Activated B cell treated with CpG ODN at 0.5 μM for 24 hours (primary cell): ENCODE measurements at regions not wholly inside any gene's neighbourhood (a gene's known extent, or its start where the extent isn't known, plus 50 kb on each side); places are given as distances from the start of the nearest gene placed in this dataset.
"Not testable (repeated sequence)": the region's sequence is repeated elsewhere in the genome, so short reads cannot be mapped to it uniquely, and the experiment has no call there.

ENCODE experiments used
- ATAC-seq: fragments of 200-7000 bp; cut with Tn5 transposase; one replicate; pipeline ENCODE4 v1.10.0; 2021; ENCODE audit warnings: low read depth, mild to moderate bottlenecking, moderate library complexity
- CTCF ChIA-PET: fragments of 350-600 bp; sonication (Branson Sonifier 250); formaldehyde crosslinking; loops from one replicate; lab custom pipeline; 2021; ENCODE audit warnings: antibody characterized with exemption; lab: Charles Lee
- POLR2A ChIA-PET: fragments of 350-600 bp; sonication (Branson Sonifier 250); formaldehyde crosslinking; loops from one replicate; lab custom pipeline; 2021; ENCODE audit warnings: antibody characterized with exemption; lab: Charles Lee
- DNase-seq: peaks from one replicate; pipeline ENCODE4 v3.0.0; 2022
- H3K27ac Mint-ChIP-seq: one replicate; pipeline ENCODE4 v1.8.0; 2020; ENCODE audit warnings: mixed read lengths
- H3K27me3 Mint-ChIP-seq: one replicate; pipeline ENCODE4 v1.8.0; 2021; ENCODE audit warnings: mixed read lengths
- H3K36me3 Mint-ChIP-seq: one replicate; pipeline ENCODE4 v1.8.0; 2021; ENCODE audit warnings: low read depth, mixed read lengths
- H3K4me1 Mint-ChIP-seq: one replicate; pipeline ENCODE4 v1.8.0; 2021; ENCODE audit warnings: mixed read lengths
- H3K4me3 Mint-ChIP-seq: one replicate; pipeline ENCODE4 v1.8.0; 2020; ENCODE audit warnings: mild to moderate bottlenecking, mixed read lengths
- H3K9me3 Mint-ChIP-seq: one replicate; pipeline ENCODE4 v1.8.0; 2020; ENCODE audit warnings: mixed read lengths
- intact Hi-C: fragments of 100-400 bp; cut with micrococcal nuclease; formaldehyde crosslinking; loops from one replicate; pipeline ENCODE4 v1.15.1; 2024
- TF ChIP-seq, protein P1 (sequence below): fragments of 200-600 bp; IDR thresholded peaks from one replicate; pipeline ENCODE4 v1.8.0; 2022; ENCODE audit warnings: antibody characterized with exemption, mild to moderate bottlenecking

DNA sequence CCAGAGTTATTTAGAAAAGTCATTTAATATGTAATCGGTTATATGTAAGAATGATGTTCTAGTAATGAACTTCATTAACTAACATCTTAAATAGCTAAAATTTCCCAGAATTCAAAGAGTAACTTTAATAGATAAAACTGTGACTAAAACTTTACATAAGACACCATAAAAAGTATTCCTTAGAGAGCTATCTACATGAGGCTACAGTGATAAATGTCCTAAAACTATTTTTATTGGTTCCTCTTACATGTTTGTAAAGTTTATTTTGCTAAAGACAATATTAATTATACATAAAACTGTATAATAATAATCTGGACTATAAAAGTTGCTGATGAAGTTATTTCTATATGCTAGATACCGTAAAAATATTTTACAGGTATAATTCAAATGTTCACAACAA is 897.7 kb upstream of the EPHA5 start:
- H3K36me3 Mint-ChIP-seq: no peaks in the 10 kb centered on the region
- no peaks in the 10 kb centered on the region for H3K4me1 Mint-ChIP-seq
- DNase-seq: no peak
- H3K9me3 Mint-ChIP-seq: no peaks in the 10 kb centered on the region
- no peaks in the 10 kb centered on the region for H3K27me3 Mint-ChIP-seq
- H3K4me3 Mint-ChIP-seq: no peak overlapping the region
- ATAC-seq: no peak
- TF ChIP-seq, protein P1, sequence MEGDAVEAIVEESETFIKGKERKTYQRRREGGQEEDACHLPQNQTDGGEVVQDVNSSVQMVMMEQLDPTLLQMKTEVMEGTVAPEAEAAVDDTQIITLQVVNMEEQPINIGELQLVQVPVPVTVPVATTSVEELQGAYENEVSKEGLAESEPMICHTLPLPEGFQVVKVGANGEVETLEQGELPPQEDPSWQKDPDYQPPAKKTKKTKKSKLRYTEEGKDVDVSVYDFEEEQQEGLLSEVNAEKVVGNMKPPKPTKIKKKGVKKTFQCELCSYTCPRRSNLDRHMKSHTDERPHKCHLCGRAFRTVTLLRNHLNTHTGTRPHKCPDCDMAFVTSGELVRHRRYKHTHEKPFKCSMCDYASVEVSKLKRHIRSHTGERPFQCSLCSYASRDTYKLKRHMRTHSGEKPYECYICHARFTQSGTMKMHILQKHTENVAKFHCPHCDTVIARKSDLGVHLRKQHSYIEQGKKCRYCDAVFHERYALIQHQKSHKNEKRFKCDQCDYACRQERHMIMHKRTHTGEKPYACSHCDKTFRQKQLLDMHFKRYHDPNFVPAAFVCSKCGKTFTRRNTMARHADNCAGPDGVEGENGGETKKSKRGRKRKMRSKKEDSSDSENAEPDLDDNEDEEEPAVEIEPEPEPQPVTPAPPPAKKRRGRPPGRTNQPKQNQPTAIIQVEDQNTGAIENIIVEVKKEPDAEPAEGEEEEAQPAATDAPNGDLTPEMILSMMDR: no peak
- H3K27ac Mint-ChIP-seq: no peak overlapping the region
- intact Hi-C loops: no loop called here
- POLR2A ChIA-PET: no interaction called here
- CTCF ChIA-PET: no interaction called here

DNA sequence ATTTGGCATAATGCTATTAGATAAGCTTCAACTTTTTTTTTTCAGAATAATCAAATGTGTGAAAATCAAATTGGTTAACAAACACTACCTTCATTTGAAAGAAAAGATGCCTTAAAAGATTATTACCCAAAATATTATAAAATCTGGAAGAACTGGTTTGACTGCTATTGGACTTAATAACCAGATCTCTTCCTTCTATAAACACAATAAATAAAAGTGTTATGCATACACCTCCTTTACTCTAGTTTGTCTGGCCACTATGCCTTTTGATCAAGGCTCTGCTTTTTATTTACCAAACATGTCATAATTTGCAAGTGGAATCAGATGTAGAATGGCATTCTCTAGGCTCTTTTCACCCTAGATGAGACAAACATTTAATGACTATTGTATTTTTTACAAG is 897.3 kb upstream of the EPHA5 start:
- H3K4me3 Mint-ChIP-seq: no peak overlapping the region
- H3K27ac Mint-ChIP-seq: no peak overlapping the region
- H3K36me3 Mint-ChIP-seq: no peaks in the 10 kb centered on the region
- no peaks in the 10 kb centered on the region for H3K27me3 Mint-ChIP-seq
- ChIA-PET CTCF (no interaction called here), POLR2A (no interaction called here)
- ATAC-seq (no peak), DNase-seq (no peak)
- H3K9me3 Mint-ChIP-seq: no peaks in the 10 kb centered on the region
- no peaks in the 10 kb centered on the region for H3K4me1 Mint-ChIP-seq
- intact Hi-C loops: no loop called here
- TF ChIP-seq, protein P1: no peak

DNA sequence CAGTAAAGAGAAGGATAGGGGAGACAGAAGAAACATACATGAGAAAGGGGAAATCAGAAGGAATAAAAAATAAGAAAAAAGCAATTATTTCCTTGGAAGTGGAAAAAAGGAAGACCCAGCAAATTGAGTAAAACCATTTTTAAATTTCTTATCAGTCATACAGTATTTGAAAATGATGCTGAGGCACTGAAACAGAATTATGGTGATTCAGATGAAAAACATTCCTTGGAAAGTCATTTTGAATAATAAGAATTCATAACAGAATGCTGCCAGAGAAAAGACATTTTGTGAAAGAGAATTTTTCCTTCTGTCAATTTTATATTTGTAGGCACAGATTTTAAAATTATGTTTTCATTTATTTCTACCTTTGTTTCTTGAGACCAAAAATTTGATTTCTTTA is 895.5 kb upstream of the EPHA5 start:
- Mint-ChIP-seq H3K27me3 (no peaks in the 10 kb centered on the region), H3K4me1 (no peaks in the 10 kb centered on the region), H3K4me3 (no peak overlapping the region), H3K27ac (no peak overlapping the region), H3K9me3 (no peaks in the 10 kb centered on the region), H3K36me3 (no peaks in the 10 kb centered on the region)
- ChIA-PET POLR2A (no interaction called here), CTCF (no interaction called here)
- intact Hi-C loops: no loop called here
- ATAC-seq (no peak), DNase-seq (no peak)
- TF ChIP-seq, protein P1: no peak

- no peak for DNase-seq
- intact Hi-C loops: no loop called here
- Mint-ChIP-seq H3K27ac (no peak overlapping the region), H3K27me3 (no peaks in the 10 kb centered on the region), H3K4me3 (no peak overlapping the region), H3K9me3 (no peaks in the 10 kb centered on the region), H3K36me3 (no peaks in the 10 kb centered on the region), H3K4me1 (no peaks in the 10 kb centered on the region)
- ChIA-PET POLR2A (no interaction called here), CTCF (no interaction called here)
- ATAC-seq: no peak
- TF ChIP-seq, protein P1: no peak
These were observed 894.8 kb upstream of the EPHA5 start for GRCh38 chr4:66564901-66565651.

DNA sequence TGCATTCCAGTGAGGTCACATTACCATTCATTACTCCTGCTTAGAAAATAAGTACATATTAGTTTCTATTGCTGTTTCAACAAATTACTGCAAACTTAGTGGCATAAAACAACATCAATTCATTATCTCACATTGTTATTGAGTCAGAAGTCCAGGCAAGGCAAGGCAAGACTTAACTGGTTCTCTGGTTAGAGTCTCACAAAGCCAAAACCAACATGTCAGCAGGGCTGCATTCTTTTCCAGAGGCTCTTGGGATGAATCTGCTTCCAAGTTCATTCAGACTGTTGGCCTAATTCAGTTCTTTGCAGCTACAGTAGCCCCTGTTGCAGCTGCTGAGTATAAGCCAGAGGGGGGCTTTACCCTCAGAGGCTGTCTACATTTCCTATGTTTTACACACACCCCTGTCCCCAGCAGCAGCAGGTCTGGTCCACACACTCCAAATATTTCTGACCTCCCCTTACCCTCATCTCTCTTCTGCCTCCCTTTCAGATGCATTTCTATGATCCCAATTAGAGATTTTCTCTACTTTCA is 892.1 kb upstream of the EPHA5 start:
- intact Hi-C loops: no loop called here
- Mint-ChIP-seq H3K27ac (no peak overlapping the region), H3K27me3 (no peaks in the 10 kb centered on the region), H3K9me3 (no peaks in the 10 kb centered on the region), H3K4me1 (no peaks in the 10 kb centered on the region), H3K36me3 (no peaks in the 10 kb centered on the region), H3K4me3 (no peak overlapping the region)
- ATAC-seq (no peak), DNase-seq (no peak)
- TF ChIP-seq, protein P1: no peak
- ChIA-PET CTCF (no interaction called here), POLR2A (no interaction called here)

DNA sequence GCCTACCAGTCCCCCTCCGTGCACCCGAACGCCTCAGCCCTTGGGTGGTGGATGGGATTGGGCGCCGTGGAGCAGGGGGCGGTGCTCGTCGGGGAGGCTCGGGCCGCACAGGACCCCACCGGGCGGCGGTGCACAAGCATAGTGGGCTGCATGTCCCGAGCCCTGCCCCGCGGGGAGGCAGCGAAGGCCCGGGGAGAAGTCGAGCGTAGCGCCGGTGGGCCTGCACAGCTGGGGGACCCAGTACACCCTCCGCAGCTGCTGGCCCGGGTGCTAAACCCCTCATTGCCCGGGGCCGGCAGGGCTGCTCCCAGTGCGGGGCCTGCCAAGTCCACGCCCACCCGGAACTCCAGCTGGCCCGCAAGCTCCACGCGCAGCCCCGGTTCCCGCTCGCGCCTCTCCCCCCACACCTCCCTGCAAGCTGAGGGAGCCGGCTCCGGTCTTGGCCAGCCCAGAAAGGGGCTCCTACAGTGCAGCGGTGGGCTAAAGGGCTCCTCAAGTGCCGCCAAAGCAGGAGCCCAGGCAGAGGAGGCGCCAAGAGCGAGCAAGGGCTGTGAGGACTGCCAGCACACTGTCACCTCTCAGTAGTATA is 891.3 kb upstream of the EPHA5 start:
- H3K4me3 Mint-ChIP-seq, POLR2A ChIA-PET, H3K27me3 Mint-ChIP-seq, CTCF ChIA-PET, H3K27ac Mint-ChIP-seq, H3K4me1 Mint-ChIP-seq, DNase-seq, H3K36me3 Mint-ChIP-seq, ATAC-seq, intact Hi-C loops, H3K9me3 Mint-ChIP-seq: not testable (repeated sequence)
